COR-L47 (cell line): ENCODE measurements at regions not wholly inside any gene's neighbourhood (a gene's known extent, or its start where the extent isn't known, plus 50 kb on each side); places are given as distances from the start of the nearest gene placed in this dataset.
A peak's percentile ranks its signal among the peaks of the same experiment; 100 is the strongest.

ENCODE experiments used
- DNase-seq: peaks from one replicate; lab custom pipeline; 2025; lab: John Stamatoyannopoulos, UW

GRCh38 chr5:173463207-173463606, 135.0 kb upstream of the STC2 start:
- no peak for DNase-seq

DNA sequence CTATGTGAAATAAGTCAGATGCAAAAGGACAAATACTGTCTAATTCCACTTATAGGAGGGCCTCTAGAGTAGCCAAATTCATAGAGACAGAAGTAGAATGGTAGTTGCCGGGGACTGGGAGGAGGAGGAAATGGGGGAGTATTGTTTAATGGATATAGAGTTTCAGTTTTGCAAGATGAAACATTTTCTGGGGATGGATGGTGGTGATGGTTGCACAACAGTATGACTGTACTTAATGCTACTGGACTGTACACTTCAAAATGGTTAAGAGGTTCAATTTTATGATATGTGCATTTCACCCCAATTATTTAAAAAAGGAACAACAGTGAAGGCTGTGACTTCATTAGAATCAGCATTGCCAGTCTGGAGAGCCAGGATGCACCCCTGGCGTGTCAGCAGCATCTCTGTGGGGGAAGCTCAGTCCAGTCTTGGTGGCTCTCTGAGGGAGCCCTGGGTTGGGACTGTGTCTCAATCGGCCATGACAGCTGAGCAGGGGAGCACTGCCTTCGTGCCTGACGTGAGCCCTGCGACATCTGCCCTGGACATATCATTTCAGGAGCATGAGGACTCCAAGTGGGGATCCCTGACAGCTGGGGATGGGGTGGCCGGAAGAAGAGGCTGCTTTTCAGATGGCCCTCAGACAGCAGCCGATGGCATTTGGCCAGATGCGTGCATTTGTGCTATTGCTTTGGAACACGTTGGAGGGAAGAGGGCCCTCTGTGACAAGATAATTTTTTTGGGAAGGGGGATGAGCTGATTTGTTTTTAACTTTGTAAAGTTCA, 130.8 kb upstream of the STC2 start:
- no peak for DNase-seq

DNA sequence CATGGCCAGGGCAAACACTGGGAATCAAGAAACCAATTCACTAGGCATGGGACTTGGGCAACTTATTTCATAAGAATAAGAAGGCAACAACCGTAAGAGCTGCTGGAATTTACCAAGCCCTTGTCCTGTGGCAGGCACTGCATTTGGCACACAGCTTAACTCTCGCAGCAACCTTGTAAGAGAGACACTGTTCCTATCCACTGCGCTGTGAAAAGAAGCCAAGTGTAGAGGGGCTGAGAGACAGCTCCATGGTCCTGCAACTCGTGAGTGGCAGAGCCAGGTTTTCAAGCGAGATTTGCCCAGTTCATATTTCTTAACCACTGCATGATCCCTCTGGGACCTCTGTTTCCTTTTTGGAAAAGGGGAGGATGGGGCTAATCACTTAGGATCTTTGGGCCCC, 129.3 kb upstream of the STC2 start:
- no peak for DNase-seq

DNA sequence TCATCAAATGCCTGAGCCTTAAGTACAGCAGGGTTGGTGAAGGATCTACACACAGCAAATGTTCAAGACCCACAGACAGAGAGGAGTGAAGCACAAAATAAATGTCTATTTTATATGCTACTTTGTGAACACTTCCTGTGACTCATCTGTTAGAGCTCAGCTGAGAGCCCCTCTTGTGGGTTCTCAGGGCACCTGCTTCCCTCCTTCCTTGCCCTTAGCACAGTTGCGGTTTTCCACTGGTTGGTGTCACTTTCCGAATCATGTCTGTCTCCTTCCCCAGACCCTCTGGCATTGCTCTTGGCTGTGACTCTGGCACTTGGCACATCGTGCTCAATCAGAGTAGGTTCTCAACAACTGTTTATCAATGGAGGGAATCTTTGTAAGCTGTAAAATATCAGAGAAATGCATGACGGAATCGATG, 128.5 kb upstream of the STC2 start:
- DNase-seq, result no peak

GRCh38 chr5:173456181-173456580, 128.0 kb upstream of the STC2 start:
- DNase-seq, result no peak

DNA sequence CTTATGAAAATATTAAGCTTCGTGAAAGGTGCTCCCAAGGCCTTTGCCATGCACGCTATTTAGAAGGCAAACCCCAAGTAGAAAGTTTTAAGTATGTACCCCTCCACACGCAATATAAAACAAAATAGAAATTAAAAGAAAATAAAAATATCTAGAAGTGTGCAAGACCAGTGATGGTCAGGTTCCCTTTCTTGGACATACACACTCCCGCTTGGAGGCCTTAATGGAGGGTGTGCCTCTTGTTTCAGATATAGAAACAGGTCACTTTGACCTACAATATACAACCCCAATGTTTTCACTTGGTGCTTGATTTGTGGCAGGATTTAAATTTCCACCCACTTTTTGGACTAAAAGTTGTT, 127.4 kb upstream of the STC2 start:
- no peak for DNase-seq

- DNase-seq, result no peak
Observed at GRCh38 chr5:173454736-173455598, 126.8 kb upstream of the STC2 start.

DNA sequence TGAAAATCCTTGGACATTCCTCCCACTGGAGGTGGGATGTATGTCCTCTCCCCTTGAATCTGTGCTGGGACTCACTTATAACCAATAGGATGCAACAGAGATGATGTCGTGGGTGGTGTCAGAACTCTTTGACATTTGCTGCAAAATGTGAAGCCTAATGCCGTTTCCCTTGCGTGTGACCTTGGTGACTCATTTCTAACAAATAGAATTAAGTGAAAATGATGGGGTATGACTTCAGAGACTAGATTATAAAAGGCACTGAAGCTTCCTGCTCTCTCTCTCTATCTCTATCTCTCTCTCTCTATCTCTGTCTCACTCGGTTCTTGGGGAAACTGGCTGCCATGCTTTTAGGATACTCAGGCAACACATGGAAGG, 126.1 kb upstream of the STC2 start:
- no peak for DNase-seq

DNA sequence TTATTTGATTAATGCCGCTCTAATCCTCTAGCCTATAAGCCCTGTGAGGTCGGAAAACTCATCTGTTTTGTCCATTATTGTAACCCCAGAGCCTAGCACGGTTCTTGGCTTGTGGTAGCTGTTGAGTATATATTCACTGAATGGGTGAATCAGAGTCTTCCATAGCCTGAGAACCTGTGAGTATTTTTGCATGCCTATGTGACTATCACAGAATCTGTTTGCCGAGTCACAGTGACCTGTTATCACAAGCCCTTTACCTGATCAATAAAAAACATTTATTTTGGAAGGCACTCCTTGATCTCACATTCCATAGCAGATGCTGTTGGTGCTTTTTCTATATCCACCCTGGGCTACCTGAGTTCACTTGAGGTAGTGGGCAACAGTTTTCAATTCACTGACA, 125.0 kb upstream of the STC2 start:
- no peak for DNase-seq

GRCh38 chr5:173452119-173452905, 124.1 kb upstream of the STC2 start:
- no peak for DNase-seq

- no peak for DNase-seq
Observed at GRCh38 chr5:173451651-173452050, 123.4 kb upstream of the STC2 start.

- peak; percentile 8 for DNase-seq
Observed at GRCh38 chr5:173451031-173451430, 122.8 kb upstream of the STC2 start.

- DNase-seq, result no peak
Observed at GRCh38 chr5:173450188-173450587, 122.0 kb upstream of the STC2 start.

DNA sequence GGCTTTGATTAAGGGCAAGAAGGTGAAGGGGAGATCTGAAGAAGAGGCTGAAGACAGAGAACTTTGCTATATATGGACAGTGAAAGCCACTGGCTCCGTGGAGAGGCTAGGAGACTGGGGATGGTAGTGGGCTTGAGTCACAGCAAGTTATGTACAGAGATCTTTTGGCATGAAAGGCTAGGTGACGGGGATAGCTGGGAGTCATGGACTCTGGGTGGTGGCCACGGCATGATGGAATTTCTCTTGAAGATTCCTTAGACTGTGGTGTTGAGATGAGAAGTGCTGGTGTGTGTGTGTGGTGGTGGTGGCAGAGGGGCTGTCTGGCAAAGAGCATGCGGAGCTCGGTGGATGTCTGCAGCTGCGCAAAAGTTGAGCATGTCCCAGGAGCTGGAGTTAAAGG, 120.6 kb upstream of the STC2 start:
- DNase-seq, result no peak

- DNase-seq, result no peak
Observed at GRCh38 chr5:173443971-173444370, 115.8 kb upstream of the STC2 start.

DNA sequence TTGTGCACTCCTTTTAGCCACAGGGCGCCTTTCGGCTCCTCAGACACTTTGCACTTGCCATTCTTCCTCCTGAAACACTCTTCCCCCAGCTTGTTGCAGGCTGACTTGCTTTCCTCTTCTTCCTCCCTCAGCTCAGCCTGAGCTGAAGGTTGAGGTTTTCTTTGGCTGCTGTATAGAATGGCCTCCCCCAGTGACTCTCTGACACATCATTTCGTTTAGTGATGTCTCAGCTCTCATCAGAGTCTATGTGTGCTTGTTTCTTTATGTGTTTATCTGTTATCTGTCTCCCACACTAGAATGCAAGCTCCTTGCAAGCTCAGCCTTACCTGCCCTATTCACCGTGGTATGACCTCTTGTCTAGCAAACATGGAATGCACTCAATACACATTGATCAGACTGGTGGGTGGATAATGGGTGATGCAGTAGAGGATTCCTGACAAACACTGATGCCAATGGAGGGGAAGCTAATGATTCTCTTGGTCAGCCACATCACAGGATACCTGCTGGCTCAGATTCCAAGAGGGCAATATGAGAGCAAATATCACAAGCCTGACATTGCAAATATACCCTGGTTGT, 112.9 kb upstream of the STC2 start:
- no peak for DNase-seq

GRCh38 chr5:173438951-173439350, 110.7 kb upstream of the STC2 start:
- no peak for DNase-seq

- DNase-seq, result no peak
Observed at GRCh38 chr5:173435447-173435846, 107.2 kb upstream of the STC2 start.

DNA sequence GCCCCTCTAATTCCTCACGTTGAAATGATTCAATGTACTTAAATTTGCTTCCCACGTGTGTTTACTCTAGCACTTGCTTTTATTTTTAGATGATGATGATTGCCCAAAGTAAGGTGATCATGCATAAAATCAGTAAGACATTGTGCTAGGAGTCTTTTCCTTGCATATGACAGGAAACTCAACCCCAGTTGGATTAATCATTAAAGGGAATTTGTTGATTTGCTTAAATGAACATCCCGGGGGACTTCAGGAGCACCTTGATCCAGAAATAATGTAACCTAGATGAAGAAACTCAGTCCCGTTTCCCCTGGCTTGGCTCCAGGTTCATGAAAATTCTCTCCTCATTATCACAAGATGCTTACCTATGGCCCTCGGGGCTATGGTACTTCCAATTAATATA, 106.1 kb upstream of the STC2 start:
- DNase-seq, result no peak

GRCh38 chr5:173430394-173430793, 102.2 kb upstream of the STC2 start:
- no peak for DNase-seq

GRCh38 chr5:173429489-173430150, 101.4 kb upstream of the STC2 start:
- DNase-seq, result no peak
